SK-N-MC (cell line): ENCODE measurements at regions not wholly inside any gene's neighbourhood (a gene's known extent, or its start where the extent isn't known, plus 50 kb on each side); places are given as distances from the start of the nearest gene placed in this dataset.

Source experiments
- EZH2 ChIP-seq: fragments of 200-600 bp; sonication (generic); IDR thresholded peaks from one replicate; pipeline ENCODE4 v1.6.1; 2017; ENCODE audit warnings: antibody characterized with exemption
- FOXP2 ChIP-seq: optimal IDR thresholded peaks from 2 replicates; pipeline ENCODE3; 2011; ENCODE audit warnings: mild to moderate bottlenecking, moderate library complexity; ENCODE audit not compliant: insufficient read depth; ENCODE audit errors: extremely low read length, control extremely low read depth
- POLR2AphosphoS5 ChIP-seq: IDR thresholded peaks from 2 replicates; pipeline ENCODE4 v1.6.1; 2012; ENCODE audit warnings: mild to moderate bottlenecking, low read depth, low read length, borderline replicate concordance

DNA sequence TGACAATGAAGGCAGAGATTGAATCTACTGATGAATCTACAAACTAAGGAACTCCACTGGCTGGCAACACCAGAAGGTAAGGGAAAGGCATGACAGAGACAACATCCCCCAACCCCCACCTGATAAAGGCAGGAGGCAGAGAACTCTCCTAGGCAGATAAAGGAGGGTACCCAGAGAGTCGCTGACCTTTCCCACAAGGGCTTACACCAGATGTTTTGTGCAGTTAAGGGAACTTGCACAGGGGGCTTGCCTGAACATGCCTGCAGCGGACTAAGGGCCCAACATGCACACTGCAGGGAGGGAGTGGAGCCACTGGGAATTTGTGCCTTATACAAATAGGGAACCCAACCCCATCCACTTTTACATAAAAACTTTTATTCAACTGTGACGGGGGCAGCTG lies 1996.9 kb upstream of the RAG2 start:
- no peak for TF ChIP-seq POLR2AphosphoS5
- no peak for TF ChIP-seq EZH2
- no peak for TF ChIP-seq FOXP2
